ENCODE measurements at regions not wholly inside any gene's neighbourhood (a gene's known extent, or its start where the extent isn't known, plus 50 kb on each side); places are given as distances from the start of the nearest gene placed in this dataset.

- DNase-seq (no peak), ATAC-seq (no peak)
- intact Hi-C loops (cut with DNase I, micrococcal nuclease), result no loop called here
These were observed 304.8 kb downstream of the TRIB2 start for GRCh38 chr2:13021470-13021957.

DNA sequence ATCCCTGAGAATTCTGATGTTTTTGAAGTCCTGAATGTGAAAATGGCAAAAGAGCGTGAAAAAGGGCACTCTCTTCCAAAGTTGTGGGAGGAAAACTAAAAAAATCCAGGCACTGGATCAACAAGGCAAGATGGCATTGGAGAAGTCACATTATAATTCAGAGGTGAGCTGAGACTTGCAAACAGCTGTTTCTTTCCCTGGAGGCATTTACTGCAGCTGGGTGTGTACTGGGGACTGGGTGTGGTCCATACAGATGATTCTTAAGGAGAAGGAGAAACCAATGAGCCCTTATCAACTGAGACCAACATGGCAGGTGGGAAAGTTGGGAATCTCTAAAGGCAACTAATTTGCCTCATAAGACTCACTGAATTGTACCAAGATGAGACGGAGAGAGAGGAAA is 313.9 kb downstream of the TRIB2 start:
- no peak for DNase-seq
- intact Hi-C loops (cut with DNase I, micrococcal nuclease), result no loop called here
- ATAC-seq, result no peak

DNA sequence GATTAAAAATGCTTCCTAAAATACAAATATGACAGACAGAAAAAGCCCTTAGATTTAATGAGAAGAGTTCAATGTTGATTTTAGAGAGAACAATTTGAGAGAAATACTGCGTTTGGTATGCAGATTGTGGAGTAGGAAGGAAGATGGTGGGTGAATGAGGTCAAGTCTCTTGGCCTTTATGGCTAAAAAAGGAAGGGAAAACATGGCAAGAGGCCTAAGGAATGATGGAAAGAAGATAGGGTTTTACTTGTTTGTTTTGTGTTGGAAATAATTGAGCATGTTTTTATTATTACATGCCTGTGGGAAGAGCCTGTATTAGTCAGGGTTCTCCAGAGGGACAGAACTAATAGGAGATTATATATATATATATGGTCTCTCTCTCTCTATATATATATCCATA is 318.1 kb downstream of the TRIB2 start:
- ATAC-seq, result no peak
- DNase-seq, result no peak
- intact Hi-C loops (cut with DNase I, micrococcal nuclease), result no loop called here

GRCh38 chr2:13035866-13036265 is 319.1 kb downstream of the TRIB2 start:
- intact Hi-C loops (cut with DNase I, micrococcal nuclease), result no loop called here

DNA sequence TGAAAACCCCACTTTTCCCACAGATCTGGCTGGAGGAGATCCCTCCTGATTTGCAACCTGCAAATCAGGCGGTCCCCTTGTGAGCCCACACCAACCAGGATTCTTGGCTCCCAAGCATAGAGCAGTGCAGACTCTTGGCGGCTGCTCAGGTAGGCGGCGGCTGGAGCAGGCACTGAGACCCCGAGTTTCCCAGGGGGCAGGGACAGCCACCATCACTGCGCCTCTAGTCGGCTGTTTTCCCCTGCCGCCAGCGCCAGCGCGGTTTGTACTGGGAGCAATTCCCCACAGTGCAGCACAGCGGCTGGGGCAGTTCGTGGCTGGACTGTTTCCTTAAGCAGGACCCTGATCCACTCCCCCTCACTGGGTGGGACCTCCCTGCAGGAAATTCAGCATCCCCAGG is 323.3 kb downstream of the TRIB2 start:
- intact Hi-C loops (cut with DNase I, micrococcal nuclease), result no loop called here
- DNase-seq (no peak), ATAC-seq (no peak)

More at GRCh38 chr2:13035866-13036265, 319.1 kb downstream of the TRIB2 start:
- ATAC-seq, result no peak
- no peak for DNase-seq

GRCh38 chr2:13046557-13047165 is 329.9 kb downstream of the TRIB2 start:
- no peak for DNase-seq
- intact Hi-C loops (cut with DNase I, micrococcal nuclease), result no loop called here
- no peak for ATAC-seq

- no peak for DNase-seq
- ATAC-seq, result no peak
- intact Hi-C loops (cut with DNase I, micrococcal nuclease), result no loop called here
These were observed 334.0 kb downstream of the TRIB2 start for GRCh38 chr2:13050764-13051163.

- no peak for ATAC-seq
- intact Hi-C loops (cut with DNase I, micrococcal nuclease), result no loop called here
These were observed 335.8 kb downstream of the TRIB2 start for GRCh38 chr2:13052547-13052946.

DNA sequence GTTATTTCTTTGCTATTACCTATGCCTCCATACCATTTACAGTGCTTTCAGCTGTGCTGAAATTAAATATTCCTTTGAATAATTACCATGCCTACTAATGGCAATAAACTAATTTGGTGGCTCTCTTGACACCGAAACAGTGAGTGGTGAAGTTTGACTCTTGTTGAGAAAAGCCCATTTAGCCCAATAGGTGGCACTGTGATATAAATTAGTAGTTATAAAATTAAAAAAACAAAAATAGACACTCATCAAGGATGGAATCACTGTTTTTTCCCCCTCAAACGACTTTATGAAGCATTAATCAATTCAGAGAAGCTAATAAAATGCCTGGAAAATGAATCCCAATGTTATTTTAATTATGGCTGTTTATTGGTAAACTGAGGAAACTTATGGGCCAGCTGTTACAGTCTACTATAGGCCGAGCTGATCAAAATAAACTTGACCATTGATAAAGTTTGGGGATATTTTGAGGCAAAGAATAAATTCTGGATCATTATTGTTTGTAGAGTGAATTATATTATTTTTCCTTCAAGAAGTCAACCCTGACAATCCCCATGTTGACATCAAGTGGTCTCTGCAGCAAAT is 339.6 kb downstream of the TRIB2 start:
- ATAC-seq (no peak), DNase-seq (no peak)
- intact Hi-C loops (cut with DNase I, micrococcal nuclease), result no loop called here

More at GRCh38 chr2:13052547-13052946, 335.8 kb downstream of the TRIB2 start:
- DNase-seq, result no peak

GRCh38 chr2:13057671-13058070 is 340.9 kb downstream of the TRIB2 start:
- ATAC-seq (no peak), DNase-seq (no peak)
- intact Hi-C loops (cut with DNase I, micrococcal nuclease), result no loop called here

DNA sequence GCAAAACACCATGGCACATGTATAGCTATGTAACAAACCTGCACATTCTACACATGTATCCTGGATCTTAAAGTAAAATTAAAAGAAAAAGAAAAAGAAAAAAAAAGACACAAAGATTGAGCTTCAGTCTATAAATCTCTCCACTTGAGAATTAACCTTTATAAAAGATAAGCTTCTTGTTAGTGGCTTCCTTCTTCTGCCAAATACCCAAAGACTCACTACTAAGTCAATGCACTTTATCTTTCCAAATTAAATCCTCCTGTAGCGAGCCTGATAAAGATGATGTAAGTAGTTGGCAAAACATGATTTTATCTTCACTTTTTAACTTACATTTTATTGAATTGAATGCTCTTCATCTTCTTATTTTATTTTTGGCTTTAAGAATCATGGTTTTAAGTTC is 349.9 kb downstream of the TRIB2 start:
- intact Hi-C loops (cut with DNase I, micrococcal nuclease), result no loop called here
- ATAC-seq (no peak), DNase-seq (no peak)

- intact Hi-C loops (cut with DNase I, micrococcal nuclease), result no loop called here
- ATAC-seq (no peak), DNase-seq (no peak)
These were observed 350.8 kb downstream of the TRIB2 start for GRCh38 chr2:13067508-13067907.

- DNase-seq, result no peak
- ATAC-seq, result no peak
- intact Hi-C loops (cut with DNase I, micrococcal nuclease), result no loop called here
These were observed 373.2 kb downstream of the TRIB2 start for GRCh38 chr2:13089971-13090370.

DNA sequence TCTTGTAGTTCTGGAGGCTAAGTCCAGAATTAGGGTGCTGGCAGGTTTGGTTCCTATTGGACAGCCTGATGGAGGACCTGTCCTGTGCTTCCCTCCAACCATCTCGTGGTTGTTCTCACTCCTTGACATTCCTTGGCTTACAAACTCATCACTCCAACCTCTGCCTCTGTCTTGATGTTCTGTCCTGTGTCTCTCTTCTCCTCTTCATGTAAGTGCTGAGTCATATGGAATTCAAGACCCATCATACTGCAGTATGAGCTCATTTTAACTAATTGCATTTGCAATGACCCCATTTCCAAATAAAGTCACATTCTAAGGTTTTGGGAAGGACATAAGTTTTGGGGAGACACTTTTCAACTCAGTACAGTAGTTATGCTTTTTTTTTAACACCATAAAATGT is 374.7 kb downstream of the TRIB2 start:
- intact Hi-C loops (cut with DNase I, micrococcal nuclease), result no loop called here
- no peak for DNase-seq
- no peak for ATAC-seq

GRCh38 chr2:13091861-13092378 is 375.2 kb downstream of the TRIB2 start:
- intact Hi-C loops (cut with DNase I, micrococcal nuclease), result no loop called here
- DNase-seq (no peak), ATAC-seq (no peak)

DNA sequence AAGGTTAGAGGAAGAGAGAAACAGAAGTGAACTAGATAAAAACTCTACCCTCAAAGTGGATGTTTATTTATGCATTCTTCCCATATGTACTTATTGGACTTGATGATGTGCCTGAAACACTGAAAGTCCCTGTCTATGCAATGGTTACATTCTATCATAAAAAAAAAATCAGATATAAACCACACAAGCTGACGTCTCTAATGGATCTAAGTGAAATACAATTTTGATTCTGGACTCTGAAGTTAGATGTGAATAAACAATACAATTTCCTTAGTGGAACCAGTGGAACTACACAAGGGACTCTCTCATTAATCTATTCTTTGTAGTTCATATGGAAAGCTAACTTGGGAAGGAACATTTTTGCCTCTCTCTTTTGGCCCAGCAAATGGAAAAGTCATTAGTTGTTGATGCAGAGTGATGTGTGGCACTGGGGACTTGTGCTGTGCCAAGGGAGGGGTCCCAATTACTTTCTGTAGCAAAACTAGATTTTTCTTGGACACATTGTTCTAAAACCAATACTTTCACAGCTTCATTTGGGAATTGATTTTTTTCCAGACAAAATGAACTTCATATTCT is 376.8 kb downstream of the TRIB2 start:
- intact Hi-C loops (cut with DNase I, micrococcal nuclease), result no loop called here
- ATAC-seq (no peak), DNase-seq (no peak)

- DNase-seq (no peak), ATAC-seq (no peak)
- intact Hi-C loops (cut with DNase I, micrococcal nuclease), result no loop called here
These were observed 385.8 kb downstream of the TRIB2 start for GRCh38 chr2:13102397-13103063.

- intact Hi-C loops (cut with DNase I, micrococcal nuclease), result no loop called here
- ATAC-seq, result no peak
- DNase-seq, result no peak
These were observed 386.4 kb downstream of the TRIB2 start for GRCh38 chr2:13103151-13103550.

DNA sequence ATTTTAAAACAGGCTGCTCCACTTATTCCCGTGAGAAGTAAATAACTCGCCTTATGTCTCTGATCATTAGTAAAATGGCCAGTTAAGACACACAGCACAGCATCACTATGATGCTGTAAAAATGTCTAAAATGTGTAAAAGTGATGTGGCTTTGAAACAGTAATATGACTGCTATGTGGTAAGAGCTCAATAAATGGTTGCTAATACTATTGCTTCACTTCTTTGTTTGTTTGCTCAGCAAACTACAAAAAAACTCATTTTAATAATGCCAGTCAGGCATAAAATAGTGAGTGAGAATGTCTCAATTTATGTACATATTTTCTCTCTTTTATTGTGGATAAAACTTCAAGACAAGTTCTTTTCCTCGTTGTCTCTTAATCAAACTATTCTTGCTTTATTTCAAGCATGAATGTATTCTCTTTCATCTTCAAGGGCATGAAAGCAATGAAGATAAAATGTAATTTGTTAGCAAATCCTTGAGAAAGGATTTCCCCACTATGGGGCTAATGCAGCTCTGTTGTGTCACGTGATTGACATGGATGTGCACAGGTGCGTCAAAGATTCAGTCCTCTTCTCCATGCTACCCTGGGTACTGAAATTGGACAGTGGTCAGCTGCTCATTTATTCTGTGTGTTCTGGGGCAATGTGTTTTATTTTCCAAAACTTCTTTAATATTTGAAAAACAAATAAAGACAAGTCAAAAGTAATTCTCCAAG is 387.2 kb downstream of the TRIB2 start:
- intact Hi-C loops (cut with DNase I, micrococcal nuclease), result no loop called here
- DNase-seq, result no peak
- ATAC-seq, result no peak

Data from left colon (tissue), 2 donors.